GM21717 (cell line): ENCODE measurements at regions not wholly inside any gene's neighbourhood (a gene's known extent, or its start where the extent isn't known, plus 50 kb on each side); places are given as distances from the start of the nearest gene placed in this dataset.
A peak's percentile ranks its signal among the peaks of the same experiment; 100 is the strongest.

Experiments used
- ATAC-seq: cut with Tn5 transposase; IDR thresholded peaks from one replicate; pipeline ENCODE4 v1.9.1; 2021; ENCODE audit warnings: mild to moderate bottlenecking, moderate library complexity; ENCODE audit not compliant: unreplicated experiment

GRCh38 chr4:177047070-177047850 lies 254.5 kb upstream of the VEGFC start:
- peak; percentile 84 for ATAC-seq

GRCh38 chr4:177047851-177048174 lies 255.1 kb upstream of the VEGFC start:
- ATAC-seq = no peak

GRCh38 chr4:177051473-177052060 lies 258.1 kb upstream of the NEIL3 start:
- peak; percentile 89 for ATAC-seq

GRCh38 chr4:177052211-177052934 lies 257.3 kb upstream of the NEIL3 start:
- no peak for ATAC-seq

- ATAC-seq = no peak
These were observed 252.5 kb upstream of the NEIL3 start for GRCh38 chr4:177057186-177057585.

GRCh38 chr4:177064116-177064515 lies 245.6 kb upstream of the NEIL3 start:
- no peak for ATAC-seq

GRCh38 chr4:177064729-177065394 lies 244.8 kb upstream of the NEIL3 start:
- ATAC-seq = no peak

- ATAC-seq = no peak
These were observed 242.9 kb upstream of the NEIL3 start for GRCh38 chr4:177066746-177067145.

- ATAC-seq = no peak
These were observed 239.1 kb upstream of the NEIL3 start for GRCh38 chr4:177070533-177071058.

GRCh38 chr4:177077095-177077971 lies 232.3 kb upstream of the NEIL3 start:
- ATAC-seq = no peak

GRCh38 chr4:177079327-177079726 lies 230.3 kb upstream of the NEIL3 start:
- no peak for ATAC-seq

- no peak for ATAC-seq
These were observed 229.3 kb upstream of the NEIL3 start for GRCh38 chr4:177080388-177080787.

GRCh38 chr4:177087060-177087459 lies 222.6 kb upstream of the NEIL3 start:
- no peak for ATAC-seq

GRCh38 chr4:177087499-177087898 lies 222.2 kb upstream of the NEIL3 start:
- no peak for ATAC-seq

- no peak for ATAC-seq
These were observed 218.2 kb upstream of the NEIL3 start for GRCh38 chr4:177091515-177091914.

GRCh38 chr4:177092807-177093206 lies 216.9 kb upstream of the NEIL3 start:
- ATAC-seq = no peak

GRCh38 chr4:177093964-177094363 lies 215.7 kb upstream of the NEIL3 start:
- ATAC-seq = no peak

GRCh38 chr4:177097291-177097690 lies 212.4 kb upstream of the NEIL3 start:
- no peak for ATAC-seq

- no peak for ATAC-seq
These were observed 210.5 kb upstream of the NEIL3 start for GRCh38 chr4:177099211-177099610.

GRCh38 chr4:177100307-177100706 lies 209.4 kb upstream of the NEIL3 start:
- no peak for ATAC-seq
